ENCODE measurements at regions not wholly inside any gene's neighbourhood (a gene's known extent, or its start where the extent isn't known, plus 50 kb on each side); places are given as distances from the start of the nearest gene placed in this dataset.

- in situ Hi-C loops (cut with HindIII; ENCODE audit: low sequenced_read_pairs) = no loop called here
These were observed 537.3 kb downstream of the TMTC2 start for GRCh38 chr12:83224012-83224411.

- in situ Hi-C loops (cut with HindIII; ENCODE audit: low sequenced_read_pairs) = no loop called here
These were observed 534.1 kb downstream of the TMTC2 start for GRCh38 chr12:83220774-83221173.

GRCh38 chr12:83216230-83216629 lies 529.5 kb downstream of the TMTC2 start:
- in situ Hi-C loops (cut with HindIII; ENCODE audit: low sequenced_read_pairs) = no loop called here

- in situ Hi-C loops (cut with HindIII; ENCODE audit: low sequenced_read_pairs) = no loop called here
These were observed 527.5 kb downstream of the TMTC2 start for GRCh38 chr12:83214185-83214584.

- in situ Hi-C loops (cut with HindIII; ENCODE audit: low sequenced_read_pairs) = no loop called here
These were observed 524.2 kb downstream of the TMTC2 start for GRCh38 chr12:83210933-83211332.

GRCh38 chr12:83199069-83199468 lies 512.4 kb downstream of the TMTC2 start:
- in situ Hi-C loops (cut with HindIII; ENCODE audit: low sequenced_read_pairs) = no loop called here

GRCh38 chr12:83198291-83199015 lies 511.7 kb downstream of the TMTC2 start:
- in situ Hi-C loops (cut with HindIII; ENCODE audit: low sequenced_read_pairs) = no loop called here

GRCh38 chr12:83197483-83197914 lies 510.8 kb downstream of the TMTC2 start:
- in situ Hi-C loops (cut with HindIII; ENCODE audit: low sequenced_read_pairs) = no loop called here

- in situ Hi-C loops (cut with HindIII; ENCODE audit: low sequenced_read_pairs) = no loop called here
These were observed 510.1 kb downstream of the TMTC2 start for GRCh38 chr12:83196694-83197350.

- in situ Hi-C loops (cut with HindIII; ENCODE audit: low sequenced_read_pairs) = no loop called here
These were observed 504.1 kb downstream of the TMTC2 start for GRCh38 chr12:83190631-83191390.

- in situ Hi-C loops (cut with HindIII; ENCODE audit: low sequenced_read_pairs) = no loop called here
These were observed 499.7 kb downstream of the TMTC2 start for GRCh38 chr12:83186419-83186818.

- in situ Hi-C loops (cut with HindIII; ENCODE audit: low sequenced_read_pairs) = no loop called here
These were observed 498.5 kb downstream of the TMTC2 start for GRCh38 chr12:83185241-83185640.

All from DLD1 (cell line).